Right lobe of liver (tissue), 4 donors: ENCODE measurements at regions not wholly inside any gene's neighbourhood (a gene's known extent, or its start where the extent isn't known, plus 50 kb on each side); places are given as distances from the start of the nearest gene placed in this dataset.

Experiments
- CTCF ChIP-seq, 4 donors: fragments of 200-600 bp in 3 of 4; fragments of 450-650 bp in 1 of 4; IDR thresholded peaks; one replicate each; pipeline versions ENCODE4 v1.5.1 to v1.8.0; 2016 to 2022; ENCODE audit warnings: antibody characterized with exemption in 4 of 4, mild to moderate bottlenecking in 2 of 4
- POLR2A ChIP-seq: fragments of 450-650 bp; IDR thresholded peaks from one replicate; pipeline ENCODE4 v1.6.1; 2017; ENCODE audit warnings: antibody characterized with exemption, mild to moderate bottlenecking
- donor health status: DM: no; HTN: no; CAD: no.
- donor health status: DM: no; HTN: no; CAD: no.
- donor health status: DM: no; HTN: yes; CAD: no.

GRCh38 chr2:147471126-147471525, 373.7 kb upstream of the ACVR2A start:
- TF ChIP-seq CTCF (IDR thresholded peaks at IDR 0.05) (no peak), POLR2A (no peak)
